ENCODE measurements at regions not wholly inside any gene's neighbourhood (a gene's known extent, or its start where the extent isn't known, plus 50 kb on each side); places are given as distances from the start of the nearest gene placed in this dataset.

DNA sequence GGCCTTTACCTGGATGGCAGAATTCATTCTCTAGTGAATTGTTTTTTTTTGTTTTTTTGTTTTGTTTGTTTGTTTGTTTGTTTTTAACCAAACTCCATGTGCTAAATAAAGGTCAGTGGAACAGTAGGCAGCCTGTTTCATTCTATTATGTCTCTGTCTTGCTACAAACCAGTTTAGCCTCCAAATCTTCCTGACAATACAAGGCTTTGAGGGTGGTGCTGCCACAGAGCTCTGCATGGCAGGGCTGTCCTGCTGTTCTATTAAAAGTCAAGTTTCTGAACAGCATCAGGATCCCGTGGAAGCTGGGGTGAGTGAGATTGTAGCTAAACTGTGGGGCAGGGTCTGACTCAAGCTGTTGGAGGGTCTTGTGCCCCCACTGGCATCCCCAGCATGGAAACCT, 144.1 kb upstream of the MAST4 start:
- peaks cover 9% of the 10 kb centered on the region for H3K36me3 Mint-ChIP-seq (ENCODE audit: low read depth)
- peaks cover 39% of the 10 kb centered on the region for H3K4me1 Mint-ChIP-seq (ENCODE audit: low read depth)
- no peaks in the 10 kb centered on the region for H3K27me3 Mint-ChIP-seq (ENCODE audit: low read depth)
- peaks cover 20% of the 10 kb centered on the region for H3K9me3 Mint-ChIP-seq (ENCODE audit: low read depth)
- no peak for DNase-seq (ENCODE audit: low spot score)
- no peak overlapping the region for H3K4me3 Mint-ChIP-seq (ENCODE audit: unreplicated experiment)
- TF ChIP-seq CTCF (IDR thresholded peaks at IDR 0.05) = no peak
- H3K27ac Mint-ChIP-seq (ENCODE audit: unreplicated experiment) = no peak overlapping the region

GRCh38 chr5:66454186-66455078, 141.8 kb upstream of the MAST4 start:
- Mint-ChIP-seq H3K36me3 (ENCODE audit: low read depth) (peaks cover 1% of the 10 kb centered on the region), H3K27ac (ENCODE audit: unreplicated experiment) (peak overlapping the region; percentile 97), H3K4me3 (ENCODE audit: unreplicated experiment) (peak overlapping the region; percentile 55), H3K4me1 (ENCODE audit: low read depth) (peaks cover 46% of the 10 kb centered on the region), H3K27me3 (ENCODE audit: low read depth) (no peaks in the 10 kb centered on the region), H3K9me3 (ENCODE audit: low read depth) (peaks cover 4% of the 10 kb centered on the region)
- TF ChIP-seq CTCF (IDR thresholded peaks at IDR 0.05) = no peak
- DNase-seq (ENCODE audit: low spot score) = no peak

DNA sequence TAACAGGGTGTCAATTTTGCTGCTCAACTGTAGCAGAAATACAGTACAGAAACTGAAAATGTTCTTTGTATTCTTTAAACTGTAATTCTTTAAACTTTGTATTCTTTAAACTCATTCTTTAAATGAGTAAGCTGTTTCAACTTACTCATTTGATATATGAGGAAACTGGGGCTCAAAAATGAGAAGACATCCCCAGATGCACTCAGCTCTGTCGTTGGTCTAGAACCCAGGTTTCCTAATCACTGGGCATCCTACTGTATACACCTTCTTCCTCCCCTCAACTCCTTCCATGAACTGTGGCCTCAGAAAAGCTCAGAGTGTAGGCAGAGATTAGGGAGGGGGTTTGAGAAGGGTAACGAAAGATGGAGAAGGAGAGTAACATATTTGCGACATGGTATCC, 136.5 kb upstream of the MAST4 start:
- peaks cover 31% of the 10 kb centered on the region for H3K4me1 Mint-ChIP-seq (ENCODE audit: low read depth)
- no peaks in the 10 kb centered on the region for H3K27me3 Mint-ChIP-seq (ENCODE audit: low read depth)
- no peak for TF ChIP-seq CTCF (IDR thresholded peaks at IDR 0.05)
- no peak for DNase-seq (ENCODE audit: low spot score)
- peaks cover 2% of the 10 kb centered on the region for H3K9me3 Mint-ChIP-seq (ENCODE audit: low read depth)
- no peak overlapping the region for H3K27ac Mint-ChIP-seq (ENCODE audit: unreplicated experiment)
- no peak overlapping the region for H3K4me3 Mint-ChIP-seq (ENCODE audit: unreplicated experiment)
- H3K36me3 Mint-ChIP-seq (ENCODE audit: low read depth) = no peaks in the 10 kb centered on the region

DNA sequence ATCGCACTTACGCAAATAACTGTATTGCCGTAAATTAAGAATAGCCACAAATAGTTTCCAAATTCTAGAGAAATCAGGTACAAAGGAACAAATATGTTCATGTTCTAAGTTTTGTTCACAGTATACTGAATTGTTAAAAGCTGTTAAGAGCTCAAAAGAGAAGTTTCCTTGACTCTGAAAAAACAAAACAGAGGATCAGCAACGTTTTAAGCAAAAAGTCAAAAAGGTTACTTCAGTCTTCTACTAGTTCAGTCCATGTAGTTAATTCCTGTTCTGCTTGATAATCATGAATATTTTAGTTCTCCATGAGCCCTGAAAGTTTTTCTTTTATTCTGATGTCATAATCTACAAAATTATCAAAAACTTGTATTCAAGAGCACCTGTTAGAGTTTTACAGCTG, 128.6 kb upstream of the MAST4 start:
- H3K27ac Mint-ChIP-seq (ENCODE audit: unreplicated experiment) = no peak overlapping the region
- H3K27me3 Mint-ChIP-seq (ENCODE audit: low read depth) = no peaks in the 10 kb centered on the region
- no peak for TF ChIP-seq CTCF (IDR thresholded peaks at IDR 0.05)
- no peaks in the 10 kb centered on the region for H3K4me1 Mint-ChIP-seq (ENCODE audit: low read depth)
- H3K9me3 Mint-ChIP-seq (ENCODE audit: low read depth) = peaks cover 26% of the 10 kb centered on the region
- peaks cover 2% of the 10 kb centered on the region for H3K36me3 Mint-ChIP-seq (ENCODE audit: low read depth)
- no peak for DNase-seq (ENCODE audit: low spot score)
- H3K4me3 Mint-ChIP-seq (ENCODE audit: unreplicated experiment) = no peak overlapping the region

DNA sequence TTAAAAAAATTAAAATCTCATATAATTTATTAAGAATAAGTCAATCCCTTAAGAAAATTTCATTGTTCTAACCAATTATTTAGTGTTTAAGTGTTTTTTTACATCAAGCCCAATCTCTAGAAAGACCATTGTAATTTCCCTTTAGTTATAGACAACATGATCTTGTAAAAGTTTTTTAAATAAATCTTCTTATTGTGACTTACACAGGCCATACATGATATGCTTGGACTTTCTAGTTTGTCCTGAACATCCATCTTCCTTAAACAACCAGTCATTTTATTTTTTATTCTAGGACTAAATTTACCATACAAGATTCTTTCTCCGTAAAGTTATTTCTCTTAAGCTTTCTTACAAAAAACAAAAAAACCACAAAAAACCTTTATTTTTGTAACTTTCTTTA, 126.5 kb upstream of the MAST4 start:
- no peak for DNase-seq (ENCODE audit: low spot score)
- Mint-ChIP-seq H3K36me3 (ENCODE audit: low read depth) (peaks cover 2% of the 10 kb centered on the region), H3K4me1 (ENCODE audit: low read depth) (no peaks in the 10 kb centered on the region), H3K4me3 (ENCODE audit: unreplicated experiment) (no peak overlapping the region), H3K9me3 (ENCODE audit: low read depth) (peaks cover 32% of the 10 kb centered on the region), H3K27ac (ENCODE audit: unreplicated experiment) (no peak overlapping the region), H3K27me3 (ENCODE audit: low read depth) (no peaks in the 10 kb centered on the region)
- no peak for TF ChIP-seq CTCF (IDR thresholded peaks at IDR 0.05)
